Activated CD4-positive, alpha-beta memory T cell treated with anti-CD3 and anti-CD28 coated beads for 36 hours (primary cell): ENCODE measurements at regions not wholly inside any gene's neighbourhood (a gene's known extent, or its start where the extent isn't known, plus 50 kb on each side); places are given as distances from the start of the nearest gene placed in this dataset.
"Not testable (repeated sequence)": the region's sequence is repeated elsewhere in the genome, so short reads cannot be mapped to it uniquely, and the experiment has no call there.

Source experiments
- CTCF ChIA-PET: fragments of 350-600 bp; sonication (Branson Sonifier 250); formaldehyde crosslinking; loops from one replicate; lab custom pipeline; 2021; ENCODE audit warnings: antibody characterized with exemption, inconsistent platforms; lab: Charles Lee
- POLR2A ChIA-PET: fragments of 350-600 bp; sonication (Branson Sonifier 250); formaldehyde crosslinking; loops from one replicate; lab custom pipeline; 2021; ENCODE audit warnings: antibody characterized with exemption; lab: Charles Lee
- DNase-seq: peaks from one replicate; pipeline ENCODE4 v3.0.0-alpha.2; 2020
- H3K27ac Mint-ChIP-seq: one replicate; pipeline ENCODE4 v1.8.0; 2021; ENCODE audit warnings: mixed read lengths
- H3K27me3 Mint-ChIP-seq: one replicate; pipeline ENCODE4 v1.8.0; 2021; ENCODE audit warnings: mixed read lengths
- H3K36me3 Mint-ChIP-seq: one replicate; pipeline ENCODE4 v1.8.0; 2021; ENCODE audit warnings: mixed read lengths
- H3K4me1 Mint-ChIP-seq: one replicate; pipeline ENCODE4 v1.8.0; 2021; ENCODE audit warnings: low read depth, mixed read lengths
- H3K4me3 Mint-ChIP-seq: one replicate; pipeline ENCODE4 v1.8.0; 2021; ENCODE audit warnings: mild to moderate bottlenecking, mixed read lengths
- H3K9me3 Mint-ChIP-seq: one replicate; pipeline ENCODE4 v1.8.0; 2021; ENCODE audit warnings: mixed read lengths
- intact Hi-C: fragments of 100-400 bp; cut with micrococcal nuclease; formaldehyde crosslinking; loops from one replicate; pipeline ENCODE4 v1.15.1; 2023

DNA sequence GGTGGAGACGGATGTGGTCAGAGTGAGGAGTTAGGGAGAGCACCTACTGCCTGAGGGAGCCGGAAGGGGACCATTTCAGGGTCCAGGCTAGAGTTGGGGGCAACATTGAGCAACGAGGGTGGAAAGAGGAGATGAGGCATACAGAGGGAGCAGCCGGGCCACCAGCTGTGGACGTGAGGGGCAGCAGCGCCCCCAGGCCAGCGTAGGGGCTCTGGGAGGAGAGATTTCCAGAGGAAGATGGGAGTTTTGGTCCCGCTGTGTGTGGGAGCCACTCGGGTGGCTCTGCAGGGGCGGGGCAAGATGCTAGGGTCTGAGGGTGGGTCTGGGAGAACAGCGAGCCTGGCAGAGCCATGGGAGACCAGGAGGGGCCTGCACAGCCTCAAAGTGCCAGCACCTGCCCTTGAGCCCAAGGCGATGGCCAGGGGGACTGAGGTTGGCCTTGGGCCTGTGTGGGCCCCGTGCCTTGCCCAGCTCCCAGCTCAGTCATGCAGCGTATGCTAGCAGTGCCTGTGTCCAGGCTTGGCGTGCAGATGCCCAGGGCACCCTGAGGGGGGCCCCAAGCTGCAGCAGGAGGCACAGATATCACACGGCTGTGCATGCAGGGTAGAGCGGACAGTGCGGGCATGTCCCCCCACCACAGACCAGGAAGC lies 80.5 kb upstream of the PPP1R26 start:
- Mint-ChIP-seq H3K27ac (no peak overlapping the region), H3K27me3 (no peaks in the 10 kb centered on the region), H3K36me3 (no peaks in the 10 kb centered on the region), H3K4me3 (no peak overlapping the region), H3K4me1 (no peaks in the 10 kb centered on the region), H3K9me3 (peaks cover 3% of the 10 kb centered on the region)
- POLR2A ChIA-PET: no interaction called here
- intact Hi-C loops: no loop called here
- no peak for DNase-seq
- CTCF ChIA-PET: no interaction called here

- no peak for DNase-seq
- Mint-ChIP-seq H3K36me3 (no peaks in the 10 kb centered on the region), H3K9me3 (peaks cover 3% of the 10 kb centered on the region), H3K4me3 (no peak overlapping the region), H3K27ac (no peak overlapping the region), H3K27me3 (peaks cover 1% of the 10 kb centered on the region), H3K4me1 (no peaks in the 10 kb centered on the region)
- POLR2A ChIA-PET: no interaction called here
- intact Hi-C loops: no loop called here
- CTCF ChIA-PET: no interaction called here
Measured at GRCh38 chr9:135400496-135400895, 79.1 kb upstream of the PPP1R26 start.

- Mint-ChIP-seq H3K27ac (no peak overlapping the region), H3K27me3 (peaks cover 1% of the 10 kb centered on the region), H3K36me3 (no peaks in the 10 kb centered on the region), H3K4me1 (no peaks in the 10 kb centered on the region), H3K4me3 (no peak overlapping the region), H3K9me3 (peaks cover 3% of the 10 kb centered on the region)
- CTCF ChIA-PET: no interaction called here
- POLR2A ChIA-PET: no interaction called here
- no peak for DNase-seq
- intact Hi-C loops: no loop called here
Measured at GRCh38 chr9:135401218-135401617, 78.4 kb upstream of the PPP1R26 start.

DNA sequence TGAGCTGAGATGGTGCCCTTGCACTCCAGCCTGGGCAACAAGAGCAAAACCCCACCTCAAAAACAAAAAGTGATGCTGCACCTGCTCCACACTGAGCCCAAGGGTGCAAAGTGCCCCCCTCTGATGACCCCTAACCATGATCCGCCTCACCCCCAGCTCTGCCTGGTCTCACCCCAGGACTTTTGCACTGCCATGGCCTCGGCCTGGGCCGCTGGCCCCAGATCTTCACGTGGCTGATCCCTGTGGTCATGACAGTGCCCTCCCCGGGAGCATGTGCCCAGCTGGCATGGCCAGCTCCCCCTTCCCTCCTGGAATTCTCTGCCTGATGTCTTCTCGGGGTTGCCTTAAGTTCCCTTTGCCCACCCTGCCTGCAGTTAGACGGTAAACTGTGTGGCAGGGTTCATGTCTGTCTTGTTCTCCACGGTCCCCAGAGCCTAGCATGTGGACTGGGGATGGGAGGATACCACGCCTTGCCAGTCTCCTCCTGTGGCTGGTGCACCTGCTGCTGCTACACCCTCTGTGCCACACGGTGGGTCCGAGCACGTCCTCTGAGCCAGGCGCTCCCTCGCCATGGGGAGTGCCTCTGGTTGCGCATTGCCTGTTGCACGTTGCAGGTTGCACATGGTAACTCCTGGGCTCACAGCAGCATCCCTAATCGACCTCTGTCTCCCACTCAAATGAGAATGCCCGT lies 77.4 kb upstream of the PPP1R26 start:
- POLR2A ChIA-PET: no interaction called here
- no peaks in the 10 kb centered on the region for H3K36me3 Mint-ChIP-seq

GRCh38 chr9:135402739-135403695 lies 76.6 kb upstream of the PPP1R26 start:
- H3K36me3 Mint-ChIP-seq: no peaks in the 10 kb centered on the region
- H3K27ac Mint-ChIP-seq: no peak overlapping the region
- intact Hi-C loops: no loop called here
- ChIA-PET CTCF (no interaction called here), POLR2A (no interaction called here)
- no peak for DNase-seq
- H3K27me3 Mint-ChIP-seq: peaks cover 1% of the 10 kb centered on the region
- H3K4me3 Mint-ChIP-seq: no peak overlapping the region
- no peaks in the 10 kb centered on the region for H3K9me3 Mint-ChIP-seq
- no peaks in the 10 kb centered on the region for H3K4me1 Mint-ChIP-seq

More for the DNA sequence above, 77.4 kb upstream of the PPP1R26 start:
- intact Hi-C loops: no loop called here
- H3K9me3 Mint-ChIP-seq: no peaks in the 10 kb centered on the region
- H3K27ac Mint-ChIP-seq: no peak overlapping the region
- H3K4me1 Mint-ChIP-seq: no peaks in the 10 kb centered on the region
- H3K27me3 Mint-ChIP-seq: peaks cover 1% of the 10 kb centered on the region
- CTCF ChIA-PET: no interaction called here
- no peak for DNase-seq
- H3K4me3 Mint-ChIP-seq: no peak overlapping the region

DNA sequence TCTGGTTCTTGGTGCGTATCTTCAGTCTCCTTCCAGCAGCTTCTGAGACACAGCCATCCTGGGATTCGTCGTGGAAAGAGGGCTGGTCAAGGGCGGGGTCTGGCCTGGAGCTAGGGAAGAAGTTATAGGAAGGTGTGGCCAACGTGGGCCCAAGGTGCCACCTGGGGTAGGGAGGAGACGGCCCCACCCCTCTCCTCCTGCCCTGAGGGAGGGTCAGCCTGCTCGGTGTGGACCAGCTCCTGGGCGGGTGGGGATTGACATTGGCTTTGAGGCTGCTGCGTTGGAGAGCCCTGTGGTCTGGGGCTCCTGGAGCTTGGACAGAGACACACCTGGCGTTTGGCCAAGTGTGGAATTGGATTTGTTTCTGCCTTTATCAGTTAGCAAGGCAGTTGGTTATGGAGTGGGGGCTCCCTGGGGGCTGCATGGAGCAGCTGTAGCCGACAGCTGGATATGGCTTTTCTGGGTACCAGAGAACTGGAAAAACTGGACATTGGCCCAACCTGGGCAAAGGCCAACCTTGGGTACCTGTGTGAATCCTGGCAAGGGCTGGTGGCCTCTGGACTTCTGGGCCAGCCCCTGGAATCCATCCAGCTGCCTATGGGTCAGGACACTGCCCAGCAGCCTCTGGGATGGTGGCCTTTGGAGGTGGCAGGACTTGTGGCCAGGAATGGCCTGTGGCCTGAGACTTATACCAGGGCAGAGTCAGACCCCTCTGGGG lies 75.7 kb upstream of the PPP1R26 start:
- POLR2A ChIA-PET: no interaction called here
- no peaks in the 10 kb centered on the region for H3K4me1 Mint-ChIP-seq

GRCh38 chr9:135404451-135405144 lies 75.0 kb upstream of the PPP1R26 start:
- H3K4me1 Mint-ChIP-seq: no peaks in the 10 kb centered on the region
- no peaks in the 10 kb centered on the region for H3K36me3 Mint-ChIP-seq
- intact Hi-C loops: no loop called here
- no peaks in the 10 kb centered on the region for H3K9me3 Mint-ChIP-seq
- CTCF ChIA-PET: interaction anchor here (0.7 kb wide), 1 partner anchor 8 kb away, joined by 3 read pairs; no protein-coding TSS in a partner anchor
- no peak for DNase-seq
- H3K4me3 Mint-ChIP-seq: no peak overlapping the region
- no peak overlapping the region for H3K27ac Mint-ChIP-seq
- POLR2A ChIA-PET: no interaction called here
- H3K27me3 Mint-ChIP-seq: peaks cover 3% of the 10 kb centered on the region

More for the DNA sequence above, 75.7 kb upstream of the PPP1R26 start:
- Mint-ChIP-seq H3K36me3 (no peaks in the 10 kb centered on the region), H3K27me3 (peaks cover 1% of the 10 kb centered on the region), H3K4me3 (no peak overlapping the region), H3K27ac (no peak overlapping the region), H3K9me3 (no peaks in the 10 kb centered on the region)
- intact Hi-C loops: no loop called here
- no peak for DNase-seq
- CTCF ChIA-PET: no interaction called here

GRCh38 chr9:135405145-135405464 lies 74.5 kb upstream of the PPP1R26 start:
- not testable (repeated sequence) for H3K27me3 Mint-ChIP-seq

GRCh38 chr9:135408476-135409254 lies 70.9 kb upstream of the PPP1R26 start:
- Mint-ChIP-seq H3K4me3 (no peak overlapping the region), H3K27me3 (peaks cover 7% of the 10 kb centered on the region), H3K9me3 (no peaks in the 10 kb centered on the region), H3K4me1 (no peaks in the 10 kb centered on the region), H3K36me3 (no peaks in the 10 kb centered on the region), H3K27ac (no peak overlapping the region)
- DNase-seq: no peak
- intact Hi-C loops: no loop called here
- POLR2A ChIA-PET: no interaction called here
- CTCF ChIA-PET: no interaction called here

More at GRCh38 chr9:135405145-135405464, 74.5 kb upstream of the PPP1R26 start:
- DNase-seq, H3K9me3 Mint-ChIP-seq, H3K4me3 Mint-ChIP-seq, POLR2A ChIA-PET, intact Hi-C loops, H3K27ac Mint-ChIP-seq, H3K36me3 Mint-ChIP-seq, H3K4me1 Mint-ChIP-seq: not testable (repeated sequence)
- CTCF ChIA-PET: interaction anchor here (0.7 kb wide), 1 partner anchor 8 kb away, joined by 3 read pairs; no protein-coding TSS in a partner anchor

DNA sequence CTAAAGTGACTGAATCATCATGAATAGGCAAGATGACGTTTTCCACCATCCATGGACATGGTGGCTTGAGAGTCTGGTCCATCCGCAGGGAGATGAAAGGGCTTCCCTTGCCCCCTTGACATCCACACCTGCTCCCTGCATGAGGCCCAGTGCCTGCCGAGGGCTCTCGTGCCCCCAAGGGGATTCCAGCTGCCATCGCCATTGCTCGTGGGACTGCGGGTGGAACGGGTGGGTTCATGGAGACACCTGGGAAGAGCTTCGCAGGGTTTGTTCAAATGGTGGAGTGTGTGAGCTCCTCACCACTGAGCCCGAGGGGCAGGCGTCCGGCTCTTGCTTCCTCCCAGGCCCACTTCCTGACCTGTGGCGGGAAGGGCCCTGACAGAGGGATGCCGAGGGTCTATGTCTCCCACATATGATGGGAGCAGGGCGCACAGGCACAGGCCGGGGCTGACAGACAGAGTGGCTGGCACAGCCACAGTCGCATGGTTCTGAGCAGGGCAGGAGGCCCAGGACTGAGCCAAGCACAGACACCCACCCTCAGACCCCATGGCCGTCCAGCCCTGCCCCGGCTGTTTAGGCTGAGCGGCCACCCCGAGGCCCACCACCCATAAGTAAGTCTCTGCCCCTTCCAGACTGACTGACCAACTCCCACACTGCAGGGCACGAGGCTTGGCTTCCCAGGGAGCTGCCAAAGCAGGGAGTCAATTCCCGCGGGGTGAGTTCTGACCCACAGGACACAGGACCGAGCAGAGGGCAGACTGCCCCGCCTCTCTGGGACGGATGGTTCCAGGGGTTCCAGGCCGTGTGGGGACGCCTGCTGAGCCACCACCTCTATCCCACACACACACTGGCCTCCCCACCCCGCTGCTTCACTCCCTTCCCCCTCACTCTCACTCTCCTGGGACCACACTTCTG lies 70.0 kb upstream of the PPP1R26 start:
- Mint-ChIP-seq H3K36me3 (no peaks in the 10 kb centered on the region), H3K27ac (no peak overlapping the region), H3K9me3 (no peaks in the 10 kb centered on the region), H3K27me3 (peaks cover 7% of the 10 kb centered on the region), H3K4me3 (no peak overlapping the region), H3K4me1 (no peaks in the 10 kb centered on the region)
- POLR2A ChIA-PET: no interaction called here
- DNase-seq: no peak
- CTCF ChIA-PET: no interaction called here
- intact Hi-C loops: no loop called here
